IMR-90 (cell line): ENCODE measurements at regions not wholly inside any gene's neighbourhood (a gene's known extent, or its start where the extent isn't known, plus 50 kb on each side); places are given as distances from the start of the nearest gene placed in this dataset.

Experiments used
- ATAC-seq: fragments of 200-7000 bp; cut with Tn5 transposase; 2 replicates; pipeline ENCODE4 v1.9.1; 2020; ENCODE audit warnings: low read depth, mild to moderate bottlenecking, moderate library complexity
- BruUV-seq: library from RNA; stranded (reverse); fragments of 400-500 nt; replicated peaks from 2 replicates; lab custom pipeline; 2021; lab: Mats Ljungman, UMichigan
- CTCF ChIA-PET: fragments of 300-600 bp; formaldehyde crosslinking; extraction: SDS; loops from one replicate; lab custom pipeline; 2021; ENCODE audit warnings: antibody characterized with exemption; lab: Yijun Ruan, JAX
- POLR2A ChIA-PET: fragments of 300-600 bp; sonication (Branson Sonifier 250); formaldehyde crosslinking; loops from one replicate; lab custom pipeline; 2022; ENCODE audit warnings: antibody characterized with exemption; ENCODE audit not compliant: unreplicated experiment; lab: Charles Lee
- DNase-seq: peaks from one replicate; pipeline ENCODE4 v3.0.0; 2013
- H2AFZ ChIP-seq: replicated peaks from 2 replicates; pipeline ENCODE3; 2013; ENCODE audit warnings: low read length, mild to moderate bottlenecking; ENCODE audit not compliant: poor library complexity
- H2AK5ac ChIP-seq: 2 replicates; pipeline ENCODE4 v1.6.1; 2013; ENCODE audit warnings: low read depth, low read length, inconsistent platforms
- H2AK9ac ChIP-seq: replicated peaks from 2 replicates; pipeline ENCODE3; 2013; ENCODE audit warnings: mild to moderate bottlenecking, low read depth, low read length, moderate library complexity; ENCODE audit not compliant: poor library complexity
- H2BK120ac ChIP-seq: 2 replicates; pipeline ENCODE4 v1.6.1; 2013; ENCODE audit warnings: low read depth, low read length, inconsistent platforms
- H2BK15ac ChIP-seq: 3 replicates; pipeline ENCODE4 v1.6.1; 2013; ENCODE audit warnings: low read depth, low read length, inconsistent platforms
- H2BK20ac ChIP-seq: 2 replicates; pipeline ENCODE4 v1.6.1; 2013; ENCODE audit warnings: low read depth, mild to moderate bottlenecking, inconsistent platforms, low read length, moderate library complexity
- H2BK5ac ChIP-seq: 2 replicates; pipeline ENCODE4 v1.6.1; 2013; ENCODE audit warnings: mild to moderate bottlenecking, low read depth, low read length, inconsistent platforms; ENCODE audit not compliant: poor library complexity, severe bottlenecking
- H3K14ac ChIP-seq: replicated peaks from 2 replicates; pipeline ENCODE4 v1.6.1; 2013; ENCODE audit warnings: low read depth, low read length, inconsistent platforms
- H3K18ac ChIP-seq: 2 replicates; pipeline ENCODE4 v1.6.1; 2013; ENCODE audit warnings: low read depth, low read length, control low read depth
- H3K23ac ChIP-seq: 2 replicates; pipeline ENCODE4 v1.6.1; 2013; ENCODE audit warnings: low read depth, low read length, inconsistent platforms
- H3K27ac ChIP-seq: 2 replicates; pipeline ENCODE4 v1.5.1; 2013; ENCODE audit warnings: mild to moderate bottlenecking, control low read depth, low read length; ENCODE audit not compliant: insufficient read depth
- H3K27me3 ChIP-seq: 2 replicates; pipeline ENCODE4 v1.6.1; 2013; ENCODE audit warnings: low read length; ENCODE audit not compliant: control insufficient read depth, insufficient read depth
- H3K36me3 ChIP-seq: 2 replicates; pipeline ENCODE4 v1.6.1; 2013; ENCODE audit warnings: low read length, mixed read lengths; ENCODE audit not compliant: control insufficient read depth, insufficient read depth
- H3K4ac ChIP-seq: 2 replicates; pipeline ENCODE4 v1.6.1; 2013; ENCODE audit warnings: low read depth, low read length, inconsistent platforms
- H3K4me1 ChIP-seq: 2 replicates; pipeline ENCODE4 v1.6.1; 2013; ENCODE audit warnings: low read length, mixed read lengths; ENCODE audit not compliant: control insufficient read depth, insufficient read depth
- H3K4me2 ChIP-seq: 2 replicates; pipeline ENCODE4 v1.6.1; 2013; ENCODE audit warnings: low read depth, mild to moderate bottlenecking, control low read depth, low read length, moderate library complexity
- H3K4me3 ChIP-seq: 2 replicates; pipeline ENCODE4 v1.5.1; 2013; ENCODE audit warnings: low read depth, mild to moderate bottlenecking, control low read depth, low read length, moderate library complexity; ENCODE audit not compliant: insufficient read depth
- H3K56ac ChIP-seq: 2 replicates; pipeline ENCODE4 v1.6.1; 2013; ENCODE audit warnings: low read length, inconsistent platforms; ENCODE audit not compliant: insufficient read depth; ENCODE audit errors: extremely low read depth
- H3K79me1 ChIP-seq, 2 experiments: 2 replicates each; pipeline ENCODE4 v1.6.1; 2013; ENCODE audit warnings: low read length in 2 of 2, inconsistent platforms in 1 of 2, low read depth in 1 of 2
- H3K9ac ChIP-seq: 2 replicates; pipeline ENCODE4 v1.6.1; 2013; ENCODE audit warnings: low read depth, low read length, control low read depth
- H3K9me1 ChIP-seq: 2 replicates; pipeline ENCODE4 v1.6.1; 2013; ENCODE audit warnings: low read length, inconsistent platforms; ENCODE audit not compliant: insufficient read depth
- H3K9me3 ChIP-seq: 2 replicates; pipeline ENCODE4 v1.6.1; 2013; ENCODE audit warnings: low read length; ENCODE audit not compliant: control insufficient read depth, insufficient read depth
- H4K20me1 ChIP-seq: 2 replicates; pipeline ENCODE4 v1.6.1; 2013; ENCODE audit warnings: low read length, inconsistent platforms; ENCODE audit not compliant: insufficient read depth
- H4K5ac ChIP-seq: 2 replicates; pipeline ENCODE4 v1.6.1; 2013; ENCODE audit warnings: mild to moderate bottlenecking, low read depth, low read length, control low read depth
- H4K8ac ChIP-seq, 2 experiments: 2 replicates each; pipeline ENCODE4 v1.6.1; 2013; ENCODE audit warnings: low read depth in 2 of 2, low read length in 2 of 2, control low read depth in 1 of 2, inconsistent platforms in 1 of 2
- H4K91ac ChIP-seq: 2 replicates; pipeline ENCODE4 v1.6.1; 2013; ENCODE audit warnings: low read depth, low read length, inconsistent platforms; ENCODE audit not compliant: insufficient read depth
- FOS ChIP-seq: fragments of 150-350 bp; IDR thresholded peaks from 2 replicates; pipeline ENCODE4 v1.6.1; 2016; ENCODE audit warnings: low read depth, low read length
- MAZ ChIP-seq: IDR thresholded peaks from 2 replicates; pipeline ENCODE4 v1.6.1; 2012; ENCODE audit warnings: low read depth, mild to moderate bottlenecking, low read length, improper control_type of control experiment, moderate library complexity, borderline replicate concordance
- NFE2L2 ChIP-seq: fragments of 150-350 bp; IDR thresholded peaks from 2 replicates; pipeline ENCODE4 v1.6.1; 2016; ENCODE audit warnings: low read depth, mild to moderate bottlenecking, low read length
- RAD21 ChIP-seq: IDR thresholded peaks from 2 replicates; pipeline ENCODE4 v1.6.1; 2012; ENCODE audit warnings: low read length, improper control_type of control experiment
- RCOR1 ChIP-seq: IDR thresholded peaks from 2 replicates; pipeline ENCODE4 v1.6.1; 2012; ENCODE audit warnings: mild to moderate bottlenecking, low read length, improper control_type of control experiment; ENCODE audit not compliant: insufficient replicate concordance
- RFX5 ChIP-seq: IDR thresholded peaks from 2 replicates; pipeline ENCODE4 v1.8.0; 2012; ENCODE audit warnings: low read depth, mild to moderate bottlenecking, low read length, moderate library complexity
- SMC3 ChIP-seq: fragments of 150-350 bp; IDR thresholded peaks from 2 replicates; pipeline ENCODE4 v1.6.1; 2016; ENCODE audit warnings: low read depth, mild to moderate bottlenecking, antibody characterized with exemption, low read length, moderate library complexity
- WGBS, 2 experiments: methylation state at CpG; one replicate each; pipeline versions ENCODE4 v1.1.5 to v1.1.7; 2013; ENCODE audit warnings: missing lambda C conversion rate in 2 of 2; ENCODE audit not compliant: insufficient read length in 1 of 2; ENCODE audit errors: extremely low coverage in 2 of 2; 5-methylcytosine and 5-hydroxymethylcytosine counted together
- dilution Hi-C: fragments of 300-500 bp; cut with HindIII; formaldehyde crosslinking; loops from one replicate; pipeline ENCODE4 v1.14.3; 2018; ENCODE audit warnings: low sequenced_read_pairs; ENCODE audit not compliant: unreplicated experiment
- in situ Hi-C: fragments of 300-500 bp; cut with MboI; formaldehyde crosslinking; loops from 3 replicates; pipeline ENCODE4 v1.14.3; 2019; ENCODE audit warnings: low sequenced_read_pairs, inconsistent platforms, mixed read lengths
- intact Hi-C: fragments of 100-400 bp; cut with micrococcal nuclease; formaldehyde crosslinking; loops from 2 replicates; pipeline ENCODE4 v1.10.0; 2022
- TF ChIP-seq, protein P1 (sequence below): fragments of 150-350 bp; IDR thresholded peaks from 2 replicates; pipeline ENCODE4 v1.6.1; 2017; ENCODE audit warnings: mild to moderate bottlenecking, antibody characterized with exemption, low read length, low read depth

DNA sequence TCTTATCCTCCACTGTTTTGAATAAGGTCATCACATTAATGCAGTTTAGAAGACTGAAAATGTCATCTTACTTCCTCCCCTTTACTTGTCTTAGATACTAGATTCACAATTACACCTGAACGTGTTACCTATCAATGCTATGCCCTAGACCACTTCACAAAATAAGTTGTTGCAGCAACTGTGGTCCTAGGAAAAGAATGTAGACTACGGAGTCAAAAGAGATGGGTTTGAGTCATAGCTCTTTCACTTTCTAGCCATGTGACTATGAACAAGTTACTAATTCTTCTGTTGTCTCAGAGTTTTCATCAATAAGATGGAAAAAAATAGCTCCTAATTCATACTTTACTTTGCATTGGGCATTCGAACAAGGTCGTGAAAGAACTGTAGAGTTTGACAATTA is 164.3 kb upstream of the PREP start:
- Histone ChIP-seq H3K79me1 (no peaks in the 10 kb centered on the region), H2BK120ac (no peak overlapping the region), H3K9me1 (no peaks in the 10 kb centered on the region), H2AK9ac (no peak overlapping the region), H4K91ac (no peak overlapping the region), H4K8ac (no peak overlapping the region), H4K5ac (no peak overlapping the region), H3K56ac (no peak overlapping the region), H3K27ac (no peak overlapping the region), H4K20me1 (no peaks in the 10 kb centered on the region), H2BK20ac (no peak overlapping the region), H3K23ac (no peak overlapping the region), H3K36me3 (no peaks in the 10 kb centered on the region), H3K4ac (no peak overlapping the region), H2AK5ac (no peak overlapping the region), H3K18ac (no peak overlapping the region), H3K4me3 (no peak overlapping the region), H3K9me3 (peaks cover 2% of the 10 kb centered on the region; the same call in 1 of the 2 replicates), H3K9ac (no peak overlapping the region), H3K14ac (no peak overlapping the region), H2BK5ac (no peak overlapping the region), H3K4me1 (no peaks in the 10 kb centered on the region; the same call in 1 of the 2 replicates), H2BK15ac (no peak overlapping the region), H3K4me2 (no peak overlapping the region), H3K27me3 (no peaks in the 10 kb centered on the region), H2AFZ (no peak overlapping the region)
- DNase-seq (no peak), ATAC-seq (no peak)
- in situ Hi-C loops: no loop called here
- no CpG with 5 or more reads among the region's 4 CpGs for WGBS, 2 experiments
- no peak for TF ChIP-seq SMC3
- TF ChIP-seq RCOR1: no peak
- TF ChIP-seq NFE2L2: no peak
- TF ChIP-seq RFX5: no peak
- no peak for TF ChIP-seq FOS
- TF ChIP-seq RAD21: no peak
- TF ChIP-seq MAZ: no peak
- TF ChIP-seq, protein P1, sequence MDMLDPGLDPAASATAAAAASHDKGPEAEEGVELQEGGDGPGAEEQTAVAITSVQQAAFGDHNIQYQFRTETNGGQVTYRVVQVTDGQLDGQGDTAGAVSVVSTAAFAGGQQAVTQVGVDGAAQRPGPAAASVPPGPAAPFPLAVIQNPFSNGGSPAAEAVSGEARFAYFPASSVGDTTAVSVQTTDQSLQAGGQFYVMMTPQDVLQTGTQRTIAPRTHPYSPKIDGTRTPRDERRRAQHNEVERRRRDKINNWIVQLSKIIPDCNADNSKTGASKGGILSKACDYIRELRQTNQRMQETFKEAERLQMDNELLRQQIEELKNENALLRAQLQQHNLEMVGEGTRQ: no peak
- intact Hi-C loops: no loop called here
- no TSS peak for BruUV-seq
- dilution Hi-C loops: no loop called here
- CTCF ChIA-PET: no interaction called here
- POLR2A ChIA-PET: no interaction called here
